Right hindlimb (tissue), 1 donor: ENCODE measurements at regions not wholly inside any gene's neighbourhood (a gene's known extent, or its start where the extent isn't known, plus 50 kb on each side); places are given as distances from the start of the nearest gene placed in this dataset.

Experiments used
- DNase-seq: peaks from one replicate; pipeline ENCODE4 v3.0.0-alpha.2; 2018

- DNase-seq, result peak; percentile 69
Measured at GRCh38 chr16:27720731-27721530, 171.0 kb downstream of the KATNIP start.

- DNase-seq, result peak; percentile 83
Measured at GRCh38 chr16:27721531-27722181, 171.7 kb downstream of the KATNIP start.

DNA sequence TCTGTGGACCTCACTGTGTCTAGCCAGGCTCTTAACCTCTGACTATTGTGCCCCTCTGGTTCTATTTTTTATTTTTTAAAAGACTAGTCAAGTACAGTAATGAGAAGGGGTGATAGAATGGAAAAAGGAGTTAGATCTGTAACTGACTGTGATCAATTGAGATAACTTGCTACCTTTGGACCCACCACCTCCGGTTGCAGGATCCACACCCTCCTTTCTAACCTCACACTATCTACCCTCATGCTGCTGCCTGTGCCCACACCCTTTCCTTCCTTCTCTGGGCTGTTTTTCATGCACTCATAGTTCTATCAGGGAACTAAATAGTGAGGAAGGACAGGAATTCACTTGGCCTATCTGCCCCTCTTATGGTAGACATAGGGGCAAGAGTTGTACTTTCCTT lies 172.3 kb downstream of the KATNIP start:
- no peak for DNase-seq

- no peak for DNase-seq
Measured at GRCh38 chr16:27722892-27723450, 173.0 kb downstream of the KATNIP start.

GRCh38 chr16:27723711-27724481 lies 174.0 kb downstream of the KATNIP start:
- no peak for DNase-seq

GRCh38 chr16:27724482-27725235 lies 174.7 kb downstream of the KATNIP start:
- no peak for DNase-seq

DNA sequence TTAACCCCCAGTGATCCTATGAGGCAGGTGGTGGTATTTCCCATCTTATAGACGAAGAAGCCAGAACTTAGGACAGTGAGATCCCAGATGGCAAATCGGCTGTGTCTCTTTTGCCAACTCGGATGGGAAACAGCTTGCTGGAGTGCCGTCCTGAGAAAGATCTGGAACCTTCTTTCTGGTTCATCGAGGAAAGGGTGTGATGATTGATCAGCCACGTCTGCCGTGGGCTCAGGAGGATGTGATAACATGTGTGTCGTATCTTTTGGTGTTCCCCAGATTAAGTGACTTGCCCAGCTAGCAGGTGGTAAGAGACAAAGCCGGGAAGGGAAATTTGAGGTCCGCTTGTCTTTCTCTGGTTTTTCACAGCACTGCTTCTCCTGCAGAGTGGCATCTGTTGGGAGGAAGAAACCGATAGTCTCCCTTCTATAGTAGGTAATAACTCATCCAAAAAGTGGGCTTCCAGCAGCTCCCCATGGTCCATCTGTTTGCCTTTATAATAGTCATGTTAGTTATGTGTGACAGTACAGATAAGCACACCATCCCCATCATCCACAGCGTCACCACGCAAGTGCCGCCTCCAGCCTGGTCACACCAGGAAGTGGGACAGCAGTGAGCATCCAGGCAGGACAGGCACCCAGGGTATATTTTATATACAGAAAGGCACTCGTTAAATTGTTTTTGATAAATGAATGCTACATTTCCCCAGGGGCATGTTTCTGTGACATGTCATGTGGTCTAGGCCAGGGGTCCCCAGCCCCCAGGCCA lies 175.5 kb downstream of the KATNIP start:
- DNase-seq, result no peak

- DNase-seq, result no peak
Measured at GRCh38 chr16:27726621-27727261, 176.8 kb downstream of the KATNIP start.

GRCh38 chr16:27727941-27728340 lies 178.0 kb downstream of the KATNIP start:
- DNase-seq, result no peak

DNA sequence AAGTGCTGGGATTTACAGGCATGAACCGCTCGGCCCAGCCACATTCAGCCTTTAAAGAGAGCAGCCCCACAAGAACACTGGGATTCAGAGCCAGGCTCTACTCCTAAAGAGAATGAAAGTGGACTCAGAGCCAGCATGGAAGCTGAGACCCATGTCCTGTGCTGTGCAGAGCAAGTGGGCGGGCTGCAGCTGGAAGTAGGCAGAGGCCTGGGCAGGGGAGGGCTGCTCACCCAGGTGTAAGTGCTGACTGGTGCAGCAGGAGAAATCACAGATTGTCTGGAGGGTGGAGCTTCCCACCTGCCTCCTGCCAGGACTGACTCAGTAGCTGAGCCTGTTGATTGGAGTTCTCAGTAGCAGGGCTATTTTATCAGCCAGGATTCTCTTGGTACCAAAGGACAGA lies 178.7 kb downstream of the KATNIP start:
- DNase-seq, result peak; percentile 35

DNA sequence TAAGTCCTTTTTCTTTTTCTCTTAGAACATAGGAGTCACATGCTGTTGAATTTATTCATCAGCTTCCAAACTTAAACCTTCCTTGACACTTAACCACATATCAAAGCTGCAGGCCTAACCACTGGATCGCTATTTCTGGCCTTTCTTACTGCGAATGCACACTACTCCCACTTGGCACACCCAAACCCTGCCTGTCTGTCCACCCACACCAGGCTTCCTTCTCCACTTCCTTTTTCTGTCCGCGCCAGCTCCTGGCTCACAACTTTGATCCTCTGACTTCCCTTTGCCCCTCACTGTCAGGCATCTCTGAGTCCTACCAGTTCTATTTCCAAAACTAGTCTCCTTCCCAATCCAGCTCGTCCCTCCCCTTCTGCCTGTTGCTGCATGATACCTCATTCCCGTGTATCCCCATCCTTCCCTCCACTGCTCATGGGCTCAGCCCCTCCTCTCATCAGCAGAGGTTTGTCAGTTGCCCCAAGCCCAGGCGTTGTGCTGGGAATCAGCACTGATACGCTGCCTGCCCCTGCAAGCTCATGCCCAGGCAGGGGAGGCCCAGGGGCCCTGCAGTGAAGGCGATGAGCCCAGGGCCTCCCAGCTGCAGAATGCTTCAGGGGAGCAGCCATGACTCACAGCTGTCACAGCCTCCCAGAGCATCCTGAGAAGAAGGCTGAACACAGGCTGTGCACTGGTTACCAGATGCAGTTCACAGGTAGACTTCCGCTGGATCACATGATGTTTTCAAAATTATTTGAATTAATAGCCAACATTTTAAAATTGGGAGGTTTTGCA lies 179.8 kb downstream of the KATNIP start:
- no peak for DNase-seq

GRCh38 chr16:27730661-27731210 lies 180.8 kb downstream of the KATNIP start:
- DNase-seq, result no peak

DNA sequence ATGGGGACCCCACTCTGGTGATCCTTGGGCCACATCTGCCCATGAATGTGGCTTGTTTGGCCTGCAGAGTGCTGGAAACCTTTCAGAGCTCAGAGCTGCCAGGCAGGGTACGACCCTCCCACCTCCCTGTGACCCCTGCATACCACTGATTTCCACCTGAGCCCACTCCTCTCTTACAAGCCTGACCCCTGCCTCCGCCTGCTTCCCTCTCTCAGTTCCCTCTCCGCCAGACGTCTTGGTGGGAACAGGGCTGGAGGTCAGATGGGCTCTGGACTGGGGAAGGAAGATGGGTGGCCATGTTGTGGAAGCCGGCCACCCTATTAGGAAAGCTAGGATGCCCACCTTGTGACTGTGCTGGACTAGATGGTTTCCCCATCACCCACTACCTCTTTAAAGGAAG lies 185.1 kb downstream of the KATNIP start:
- no peak for DNase-seq

DNA sequence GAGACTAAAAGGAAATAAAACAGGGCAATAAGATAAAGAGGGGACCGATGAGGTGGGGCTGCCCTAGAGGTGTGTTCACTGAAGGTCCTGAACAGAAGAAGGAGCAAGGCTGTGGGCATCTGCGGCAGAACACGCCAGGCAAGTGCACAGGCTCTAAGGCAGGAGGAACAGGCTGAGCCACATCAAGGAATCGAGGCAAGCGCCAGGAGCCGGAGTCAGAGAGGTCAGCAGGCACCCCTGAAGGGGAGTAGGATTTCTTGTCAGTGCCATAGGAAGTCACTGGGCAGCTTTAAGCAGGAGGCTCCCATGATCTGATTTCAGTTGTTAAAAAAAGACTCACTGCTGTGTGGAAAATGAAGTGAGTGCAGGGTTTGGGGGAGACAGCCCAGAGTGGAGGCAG lies 186.5 kb downstream of the KATNIP start:
- DNase-seq, result no peak

GRCh38 chr16:27737513-27737912 lies 187.6 kb downstream of the KATNIP start:
- no peak for DNase-seq
